Transverse colon (tissue), 4 donors: ENCODE measurements at regions not wholly inside any gene's neighbourhood (a gene's known extent, or its start where the extent isn't known, plus 50 kb on each side); places are given as distances from the start of the nearest gene placed in this dataset.

ENCODE experiments used
- DNase-seq: peaks from one replicate; pipeline ENCODE4 v3.0.0-alpha.2; 2019
- H3K27ac ChIP-seq, 4 donors: fragments of 200-600 bp; sonication (generic); 2 replicates each; pipeline ENCODE4 v1.5.1; 2016 to 2018; ENCODE audit warnings: inconsistent platforms in 4 of 4
- H3K27me3 ChIP-seq: fragments of 200-600 bp; sonication (generic); 2 replicates; pipeline ENCODE4 v1.5.1; 2017; ENCODE audit warnings: inconsistent platforms
- H3K36me3 ChIP-seq, 4 donors: fragments of 200-600 bp; sonication (generic); 2 replicates each; pipeline ENCODE4 v1.5.1; 2017 to 2019; ENCODE audit warnings: inconsistent platforms in 4 of 4
- H3K4me1 ChIP-seq, 4 donors: fragments of 200-600 bp; sonication (generic); 2 replicates each; pipeline ENCODE4 v1.5.1; 2017 to 2020; ENCODE audit warnings: inconsistent platforms in 4 of 4
- H3K4me3 ChIP-seq, 4 donors: fragments of 200-600 bp; sonication (generic); 1 replicate in 1 of 4; 2 replicates in 3 of 4; pipeline versions ENCODE4 v1.5.1 to v1.6.1; 2017 to 2019; ENCODE audit warnings: inconsistent platforms in 4 of 4
- H3K9me3 ChIP-seq, 2 donors: fragments of 200-600 bp; sonication (generic); 2 replicates each; pipeline ENCODE4 v1.5.1; 2017 to 2019; ENCODE audit warnings: inconsistent platforms in 2 of 2
- CTCF ChIP-seq, 5 experiments: fragments of 200-600 bp in 3 of 5; fragments of 450-650 bp in 2 of 5; sonication (generic) in 3 of 5; IDR thresholded peaks; 1 replicate in 2 of 5; 2 replicates in 3 of 5; pipeline ENCODE4 v1.5.1; 2016 to 2017; ENCODE audit warnings: antibody characterized with exemption in 5 of 5, inconsistent platforms in 3 of 5, mild to moderate bottlenecking in 2 of 5, moderate library complexity in 1 of 5
- EP300 ChIP-seq: sonication (generic); formaldehyde crosslinking; IDR thresholded peaks from one replicate; pipeline ENCODE4 v1.6.1; 2017; ENCODE audit warnings: antibody characterized with exemption, low read depth
- POLR2A ChIP-seq: fragments of 450-650 bp; IDR thresholded peaks from one replicate; pipeline ENCODE4 v1.6.1; 2016; ENCODE audit warnings: antibody characterized with exemption, mild to moderate bottlenecking, moderate library complexity
- POLR2AphosphoS5 ChIP-seq, 3 donors: sonication (generic); formaldehyde crosslinking; IDR thresholded peaks; one replicate each; pipeline ENCODE4 v1.6.1; 2016; ENCODE audit warnings: antibody characterized with exemption in 3 of 3
- WGBS, 2 donors: methylation state at CpG; one replicate each; pipeline ENCODE4 v1.1.5; 2018; ENCODE audit warnings: low coverage in 1 of 2; 5-methylcytosine and 5-hydroxymethylcytosine counted together
- in situ Hi-C, 4 donors: fragments of 200-750 bp; cut with MboI; loops; one replicate each; pipeline versions ENCODE4 v1.15.0 to v1.15.1; 2017; ENCODE audit warnings: low sequenced_read_pairs in 3 of 4, low pct_ligation_motif_present in 1 of 4, low pct_unique_long_range_greater_than_20kb in 1 of 4
- intact Hi-C: fragments of 100-400 bp; cut with DNase I; formaldehyde crosslinking; loops from one replicate; pipeline ENCODE4 v1.15.1; 2023; ENCODE audit warnings: low total_unique reads

GRCh38 chr5:74363603-74364205, 276.8 kb downstream of the ENC1 start:
- intact Hi-C loops (no loop called here), in situ Hi-C loops (no loop called here)
- Histone ChIP-seq H3K4me3 (no peak overlapping the region), H3K27ac (no peak overlapping the region), H3K4me1 (peaks cover 0 to 5% (median 2%) of the 10 kb centered on the region in 4 donors), H3K36me3 (no peaks in the 10 kb centered on the region), H3K27me3 (no peaks in the 10 kb centered on the region), H3K9me3 (no peaks in the 10 kb centered on the region)
- TF ChIP-seq POLR2AphosphoS5 (IDR thresholded peaks at IDR 0.05): no peak
- TF ChIP-seq EP300: no peak
- TF ChIP-seq CTCF (IDR thresholded peaks at IDR 0.05): no peak
- no peak for TF ChIP-seq POLR2A
- DNase-seq: no peak
- 80% methylated on average over 7 of the region's 7 CpGs; no CpG with 5 or more reads in 1 of the 2 donors for WGBS, 2 donors

- 53 to 68% methylated on average over 7 to 13 of the region's 13 CpGs for WGBS, 2 donors
- Histone ChIP-seq H3K27ac (peak overlapping the region in 2 of 4 donors; percentile 7 to 25), H3K4me3 (no peak overlapping the region), H3K27me3 (no peaks in the 10 kb centered on the region), H3K4me1 (peaks cover 0 to 5% (median 2%) of the 10 kb centered on the region in 4 donors), H3K9me3 (no peaks in the 10 kb centered on the region), H3K36me3 (no peaks in the 10 kb centered on the region)
- DNase-seq: peak; percentile 30
- in situ Hi-C loops (no loop called here), intact Hi-C loops (no loop called here)
- no peak for TF ChIP-seq POLR2A
- no peak for TF ChIP-seq CTCF (IDR thresholded peaks at IDR 0.05)
- no peak for TF ChIP-seq POLR2AphosphoS5 (IDR thresholded peaks at IDR 0.05)
- TF ChIP-seq EP300: no peak
Measured at GRCh38 chr5:74361406-74362358, 278.8 kb downstream of the ENC1 start.

- WGBS, 2 donors: 59 to 64% methylated on average over 2 to 7 of the region's 7 CpGs
- no peak for DNase-seq
- intact Hi-C loops: no loop called here
- H3K4me1 ChIP-seq: peaks cover 0 to 5% (median 2%) of the 10 kb centered on the region in 4 donors
- H3K4me3 ChIP-seq: no peak overlapping the region
- H3K36me3 ChIP-seq: no peaks in the 10 kb centered on the region
- H3K27ac ChIP-seq: peak overlapping the region in 1 of 4 donors; percentile 10
- H3K9me3 ChIP-seq: no peaks in the 10 kb centered on the region
- TF ChIP-seq POLR2AphosphoS5 (IDR thresholded peaks at IDR 0.05) (no peak), CTCF (IDR thresholded peaks at IDR 0.05) (no peak)
- in situ Hi-C loops: no loop called here
- no peaks in the 10 kb centered on the region for H3K27me3 ChIP-seq
Measured at GRCh38 chr5:74360535-74361210, 279.9 kb downstream of the ENC1 start.

- 58 to 60% methylated on average over 1 to 5 of the region's 5 CpGs for WGBS, 2 donors
- TF ChIP-seq CTCF (IDR thresholded peaks at IDR 0.05) (no peak), EP300 (no peak), POLR2AphosphoS5 (IDR thresholded peaks at IDR 0.05) (no peak), POLR2A (no peak)
- H3K4me1 ChIP-seq: peaks cover 0 to 5% (median 2%) of the 10 kb centered on the region in 4 donors
- H3K27me3 ChIP-seq: no peaks in the 10 kb centered on the region
- no peaks in the 10 kb centered on the region for H3K9me3 ChIP-seq
- no peak overlapping the region for H3K27ac ChIP-seq
- no peaks in the 10 kb centered on the region for H3K36me3 ChIP-seq
- no peak for DNase-seq
- intact Hi-C loops (no loop called here), in situ Hi-C loops (no loop called here)
- H3K4me3 ChIP-seq: no peak overlapping the region
Measured at GRCh38 chr5:74357827-74358226, 282.7 kb downstream of the ENC1 start.
